ENCODE measurements at regions not wholly inside any gene's neighbourhood (a gene's known extent, or its start where the extent isn't known, plus 50 kb on each side); places are given as distances from the start of the nearest gene placed in this dataset.
A peak's percentile ranks its signal among the peaks of the same experiment; 100 is the strongest.

DNA sequence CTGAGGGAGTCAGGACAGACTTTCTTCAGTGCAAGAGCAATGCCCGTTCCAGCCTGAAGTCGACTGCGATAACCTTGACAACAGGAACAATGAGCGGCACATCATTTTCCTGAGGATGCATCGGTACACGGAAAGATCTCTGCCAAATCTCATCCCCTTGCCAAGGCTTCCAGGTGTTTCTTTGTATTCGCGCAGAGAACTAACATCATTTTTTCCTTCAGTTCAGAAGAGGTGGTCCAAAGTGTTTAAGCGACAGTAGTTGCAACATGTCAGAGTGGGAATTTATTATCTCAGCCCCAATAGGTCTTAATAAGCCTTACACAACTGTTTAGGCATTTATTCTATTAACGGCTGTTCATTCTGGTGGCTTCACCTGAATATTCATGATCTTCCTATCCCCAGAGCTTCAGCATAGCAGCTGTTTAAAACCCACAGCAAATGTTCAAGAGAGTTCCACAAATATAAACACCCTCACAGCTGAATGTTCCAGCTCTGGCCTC, 129.7 kb upstream of the NFIA start:
- peaks cover 4 to 11% of the 10 kb centered on the region in 2 donors for H3K4me1 ChIP-seq
- TF ChIP-seq CTCF (IDR thresholded peaks at IDR 0.05) (no peak), POLR2A (IDR thresholded peaks at IDR 0.05) (no peak)
- 82 to 90% methylated on average over 10 of the region's 10 CpGs for WGBS, 2 donors
- DNase-seq, result no peak
- no peaks in the 10 kb centered on the region for H3K9me3 ChIP-seq
- no peak overlapping the region for H3K4me3 ChIP-seq (replicated peaks in 1 of 3)
- H3K27ac ChIP-seq, result no peak overlapping the region
- intact Hi-C loops (cut with DNase I), result no loop called here
- H3K36me3 ChIP-seq, result no peaks in the 10 kb centered on the region
- H3K27me3 ChIP-seq, result no peaks in the 10 kb centered on the region

GRCh38 chr1:60950224-60951063, 131.9 kb upstream of the NFIA start:
- Histone ChIP-seq H3K4me3 (replicated peaks in 1 of 3) (no peak overlapping the region), H3K27ac (no peak overlapping the region), H3K9me3 (no peaks in the 10 kb centered on the region), H3K36me3 (no peaks in the 10 kb centered on the region), H3K27me3 (no peaks in the 10 kb centered on the region), H3K4me1 (peaks cover 4 to 11% of the 10 kb centered on the region in 2 donors)
- intact Hi-C loops (cut with DNase I), result no loop called here
- WGBS, 2 donors, result 65 to 78% methylated on average over 9 of the region's 9 CpGs
- no peak for DNase-seq
- TF ChIP-seq CTCF (IDR thresholded peaks at IDR 0.05) (no peak), POLR2A (IDR thresholded peaks at IDR 0.05) (no peak)

DNA sequence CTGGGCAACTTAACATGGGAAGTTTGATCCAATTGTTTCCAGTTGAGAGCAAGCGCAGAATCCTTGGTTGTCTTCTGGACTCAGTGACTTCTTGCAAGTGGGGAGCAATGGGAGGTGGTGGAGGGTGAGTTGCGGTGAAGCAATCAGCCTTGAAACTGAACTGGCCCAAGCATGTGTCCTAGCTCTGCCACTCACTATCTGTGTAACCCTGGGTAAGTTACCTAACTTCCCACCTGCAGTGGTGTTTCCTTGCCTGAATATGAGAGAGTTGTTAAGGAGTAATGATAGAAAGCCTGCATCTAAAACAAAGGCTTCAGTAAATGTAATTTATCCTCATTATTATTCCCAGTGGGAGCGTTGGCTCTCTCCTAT, 132.5 kb upstream of the NFIA start:
- peaks cover 4 to 11% of the 10 kb centered on the region in 2 donors for H3K4me1 ChIP-seq
- H3K36me3 ChIP-seq, result no peaks in the 10 kb centered on the region
- TF ChIP-seq CTCF (IDR thresholded peaks at IDR 0.05) (no peak), POLR2A (IDR thresholded peaks at IDR 0.05) (no peak)
- no peaks in the 10 kb centered on the region for H3K9me3 ChIP-seq
- H3K4me3 ChIP-seq (replicated peaks in 1 of 3), result no peak overlapping the region
- DNase-seq, result no peak
- WGBS, 2 donors, result 85 to 94% methylated on average over 3 of the region's 3 CpGs
- no peaks in the 10 kb centered on the region for H3K27me3 ChIP-seq
- intact Hi-C loops (cut with DNase I), result no loop called here
- no peak overlapping the region for H3K27ac ChIP-seq

- DNase-seq, result peak in 1 of 2 donors; percentile 9
- TF ChIP-seq POLR2A (IDR thresholded peaks at IDR 0.05) (peak in 1 of 2 donors; percentile 23), CTCF (IDR thresholded peaks at IDR 0.05) (no peak)
- no peaks in the 10 kb centered on the region for H3K27me3 ChIP-seq
- H3K9me3 ChIP-seq, result no peaks in the 10 kb centered on the region
- no peak overlapping the region for H3K4me3 ChIP-seq (replicated peaks in 1 of 3)
- no peak overlapping the region for H3K27ac ChIP-seq
- peaks cover 4 to 11% of the 10 kb centered on the region in 2 donors for H3K4me1 ChIP-seq
- intact Hi-C loops (cut with DNase I), result no loop called here
- no peaks in the 10 kb centered on the region for H3K36me3 ChIP-seq
- 68 to 74% methylated on average over 5 of the region's 5 CpGs for whole genome bisulfite sequencing, 2 donors
These were observed 133.1 kb upstream of the NFIA start for GRCh38 chr1:60949154-60949825.

GRCh38 chr1:60948486-60948885, 133.9 kb upstream of the NFIA start:
- no peak for TF ChIP-seq CTCF (IDR thresholded peaks at IDR 0.05)
- TF ChIP-seq POLR2A (IDR thresholded peaks at IDR 0.05), result no peak
- intact Hi-C loops (cut with DNase I), result no loop called here
- Histone ChIP-seq H3K4me3 (replicated peaks in 1 of 3) (no peak overlapping the region), H3K4me1 (peaks cover 4 to 11% of the 10 kb centered on the region in 2 donors), H3K27ac (peak overlapping the region in 1 of 3 donors; percentile 12), H3K27me3 (no peaks in the 10 kb centered on the region), H3K36me3 (no peaks in the 10 kb centered on the region), H3K9me3 (no peaks in the 10 kb centered on the region)
- peak; percentile 54 to 58 for DNase-seq
- 26 to 42% methylated on average over 1 of the region's 1 CpG for WGBS, 2 donors

Data from thyroid gland (tissue), 4 donors.